ENCODE measurements at regions not wholly inside any gene's neighbourhood (a gene's known extent, or its start where the extent isn't known, plus 50 kb on each side); places are given as distances from the start of the nearest gene placed in this dataset.

- Histone ChIP-seq H3K4me3 (ENCODE audit: low read depth in 1 of 2, low read length in 2 of 2) (no peak overlapping the region), H3K36me3 (ENCODE audit: control insufficient read depth in 1 of 2, insufficient read depth in 2 of 2, low read length in 2 of 2) (no peaks in the 10 kb centered on the region), H3K4me1 (ENCODE audit: control insufficient read depth in 1 of 2, insufficient read depth in 2 of 2, low read length in 2 of 2) (no peaks in the 10 kb centered on the region), H3K9me3 (ENCODE audit: control insufficient read depth in 1 of 2, low read length in 2 of 2) (no peaks in the 10 kb centered on the region), H3K27me3 (ENCODE audit: low read depth, low read length) (no peaks in the 10 kb centered on the region), H3K27ac (ENCODE audit: low read length) (no peak overlapping the region)
Observed at GRCh38 chr5:167712986-167713585, 578.4 kb upstream of the WWC1 start.

GRCh38 chr5:167713896-167714295 lies 577.5 kb upstream of the WWC1 start:
- Histone ChIP-seq H3K27ac (ENCODE audit: low read length) (no peak overlapping the region), H3K36me3 (ENCODE audit: control insufficient read depth in 1 of 2, insufficient read depth in 2 of 2, low read length in 2 of 2) (no peaks in the 10 kb centered on the region), H3K4me3 (ENCODE audit: low read depth in 1 of 2, low read length in 2 of 2) (no peak overlapping the region), H3K4me1 (ENCODE audit: control insufficient read depth in 1 of 2, insufficient read depth in 2 of 2, low read length in 2 of 2) (no peaks in the 10 kb centered on the region), H3K27me3 (ENCODE audit: low read depth, low read length) (no peaks in the 10 kb centered on the region), H3K9me3 (ENCODE audit: control insufficient read depth in 1 of 2, low read length in 2 of 2) (no peaks in the 10 kb centered on the region)

- no peaks in the 10 kb centered on the region for H3K36me3 ChIP-seq (ENCODE audit: control insufficient read depth in 1 of 2, insufficient read depth in 2 of 2, low read length in 2 of 2)
- H3K4me1 ChIP-seq (ENCODE audit: control insufficient read depth in 1 of 2, insufficient read depth in 2 of 2, low read length in 2 of 2), result no peaks in the 10 kb centered on the region
- H3K27me3 ChIP-seq (ENCODE audit: low read depth, low read length), result no peaks in the 10 kb centered on the region
- no peak overlapping the region for H3K27ac ChIP-seq (ENCODE audit: low read length)
- H3K4me3 ChIP-seq (ENCODE audit: low read depth in 1 of 2, low read length in 2 of 2), result no peak overlapping the region
- no peaks in the 10 kb centered on the region for H3K9me3 ChIP-seq (ENCODE audit: control insufficient read depth in 1 of 2, low read length in 2 of 2)
Observed at GRCh38 chr5:167716126-167716775, 575.2 kb upstream of the WWC1 start.

- Histone ChIP-seq H3K27ac (ENCODE audit: low read length) (no peak overlapping the region), H3K4me1 (ENCODE audit: control insufficient read depth in 1 of 2, insufficient read depth in 2 of 2, low read length in 2 of 2) (no peaks in the 10 kb centered on the region), H3K9me3 (ENCODE audit: control insufficient read depth in 1 of 2, low read length in 2 of 2) (no peaks in the 10 kb centered on the region), H3K27me3 (ENCODE audit: low read depth, low read length) (no peaks in the 10 kb centered on the region), H3K36me3 (ENCODE audit: control insufficient read depth in 1 of 2, insufficient read depth in 2 of 2, low read length in 2 of 2) (no peaks in the 10 kb centered on the region), H3K4me3 (ENCODE audit: low read depth in 1 of 2, low read length in 2 of 2) (no peak overlapping the region)
Observed at GRCh38 chr5:167720259-167720658, 571.2 kb upstream of the WWC1 start.

- H3K27ac ChIP-seq (ENCODE audit: low read length), result no peak overlapping the region
- no peaks in the 10 kb centered on the region for H3K4me1 ChIP-seq (ENCODE audit: control insufficient read depth in 1 of 2, insufficient read depth in 2 of 2, low read length in 2 of 2)
- no peaks in the 10 kb centered on the region for H3K27me3 ChIP-seq (ENCODE audit: low read depth, low read length)
- H3K9me3 ChIP-seq (ENCODE audit: control insufficient read depth in 1 of 2, low read length in 2 of 2), result no peaks in the 10 kb centered on the region
- no peak overlapping the region for H3K4me3 ChIP-seq (ENCODE audit: low read depth in 1 of 2, low read length in 2 of 2)
- H3K36me3 ChIP-seq (ENCODE audit: control insufficient read depth in 1 of 2, insufficient read depth in 2 of 2, low read length in 2 of 2), result no peaks in the 10 kb centered on the region
Observed at GRCh38 chr5:167720676-167721260, 570.7 kb upstream of the WWC1 start.

GRCh38 chr5:167721926-167722440 lies 569.5 kb upstream of the WWC1 start:
- Histone ChIP-seq H3K36me3 (ENCODE audit: control insufficient read depth in 1 of 2, insufficient read depth in 2 of 2, low read length in 2 of 2) (no peaks in the 10 kb centered on the region), H3K9me3 (ENCODE audit: control insufficient read depth in 1 of 2, low read length in 2 of 2) (no peaks in the 10 kb centered on the region), H3K27me3 (ENCODE audit: low read depth, low read length) (no peaks in the 10 kb centered on the region), H3K4me3 (ENCODE audit: low read depth in 1 of 2, low read length in 2 of 2) (no peak overlapping the region), H3K27ac (ENCODE audit: low read length) (no peak overlapping the region), H3K4me1 (ENCODE audit: control insufficient read depth in 1 of 2, insufficient read depth in 2 of 2, low read length in 2 of 2) (no peaks in the 10 kb centered on the region)

GRCh38 chr5:167723254-167723871 lies 568.1 kb upstream of the WWC1 start:
- Histone ChIP-seq H3K4me3 (ENCODE audit: low read depth in 1 of 2, low read length in 2 of 2) (no peak overlapping the region), H3K27ac (ENCODE audit: low read length) (no peak overlapping the region), H3K27me3 (ENCODE audit: low read depth, low read length) (no peaks in the 10 kb centered on the region), H3K36me3 (ENCODE audit: control insufficient read depth in 1 of 2, insufficient read depth in 2 of 2, low read length in 2 of 2) (no peaks in the 10 kb centered on the region), H3K9me3 (ENCODE audit: control insufficient read depth in 1 of 2, low read length in 2 of 2) (no peaks in the 10 kb centered on the region), H3K4me1 (ENCODE audit: control insufficient read depth in 1 of 2, insufficient read depth in 2 of 2, low read length in 2 of 2) (no peaks in the 10 kb centered on the region)

GRCh38 chr5:167725264-167725663 lies 566.2 kb upstream of the WWC1 start:
- H3K4me1 ChIP-seq (ENCODE audit: control insufficient read depth in 1 of 2, insufficient read depth in 2 of 2, low read length in 2 of 2), result no peaks in the 10 kb centered on the region
- no peaks in the 10 kb centered on the region for H3K27me3 ChIP-seq (ENCODE audit: low read depth, low read length)
- no peaks in the 10 kb centered on the region for H3K9me3 ChIP-seq (ENCODE audit: control insufficient read depth in 1 of 2, low read length in 2 of 2)
- H3K36me3 ChIP-seq (ENCODE audit: control insufficient read depth in 1 of 2, insufficient read depth in 2 of 2, low read length in 2 of 2), result no peaks in the 10 kb centered on the region
- H3K27ac ChIP-seq (ENCODE audit: low read length), result no peak overlapping the region
- H3K4me3 ChIP-seq (ENCODE audit: low read depth in 1 of 2, low read length in 2 of 2), result no peak overlapping the region

- no peaks in the 10 kb centered on the region for H3K4me1 ChIP-seq (ENCODE audit: control insufficient read depth in 1 of 2, insufficient read depth in 2 of 2, low read length in 2 of 2)
- no peaks in the 10 kb centered on the region for H3K9me3 ChIP-seq (ENCODE audit: control insufficient read depth in 1 of 2, low read length in 2 of 2)
- no peaks in the 10 kb centered on the region for H3K36me3 ChIP-seq (ENCODE audit: control insufficient read depth in 1 of 2, insufficient read depth in 2 of 2, low read length in 2 of 2)
- no peak overlapping the region for H3K4me3 ChIP-seq (ENCODE audit: low read depth in 1 of 2, low read length in 2 of 2)
- no peak overlapping the region for H3K27ac ChIP-seq (ENCODE audit: low read length)
- no peaks in the 10 kb centered on the region for H3K27me3 ChIP-seq (ENCODE audit: low read depth, low read length)
Observed at GRCh38 chr5:167725741-167726140, 565.7 kb upstream of the WWC1 start.

GRCh38 chr5:167726642-167727041 lies 564.8 kb upstream of the WWC1 start:
- Histone ChIP-seq H3K27me3 (ENCODE audit: low read depth, low read length) (no peaks in the 10 kb centered on the region), H3K36me3 (ENCODE audit: control insufficient read depth in 1 of 2, insufficient read depth in 2 of 2, low read length in 2 of 2) (no peaks in the 10 kb centered on the region), H3K4me1 (ENCODE audit: control insufficient read depth in 1 of 2, insufficient read depth in 2 of 2, low read length in 2 of 2) (no peaks in the 10 kb centered on the region), H3K9me3 (ENCODE audit: control insufficient read depth in 1 of 2, low read length in 2 of 2) (no peaks in the 10 kb centered on the region), H3K4me3 (ENCODE audit: low read depth in 1 of 2, low read length in 2 of 2) (no peak overlapping the region), H3K27ac (ENCODE audit: low read length) (no peak overlapping the region)

GRCh38 chr5:167730121-167730520 lies 561.3 kb upstream of the WWC1 start:
- no peaks in the 10 kb centered on the region for H3K9me3 ChIP-seq (ENCODE audit: control insufficient read depth in 1 of 2, low read length in 2 of 2)
- H3K36me3 ChIP-seq (ENCODE audit: control insufficient read depth in 1 of 2, insufficient read depth in 2 of 2, low read length in 2 of 2), result no peaks in the 10 kb centered on the region
- H3K27ac ChIP-seq (ENCODE audit: low read length), result no peak overlapping the region
- no peaks in the 10 kb centered on the region for H3K4me1 ChIP-seq (ENCODE audit: control insufficient read depth in 1 of 2, insufficient read depth in 2 of 2, low read length in 2 of 2)
- no peak overlapping the region for H3K4me3 ChIP-seq (ENCODE audit: low read depth in 1 of 2, low read length in 2 of 2)
- H3K27me3 ChIP-seq (ENCODE audit: low read depth, low read length), result no peaks in the 10 kb centered on the region

All from muscle layer of duodenum (tissue), 2 donors.